AG10803 (cell line): ENCODE measurements at regions not wholly inside any gene's neighbourhood (a gene's known extent, or its start where the extent isn't known, plus 50 kb on each side); places are given as distances from the start of the nearest gene placed in this dataset.

Source experiments
- DNase-seq: peaks from one replicate; pipeline ENCODE4 v3.0.0; 2010; ENCODE audit warnings: low read depth
- H3K4me3 ChIP-seq: 2 replicates; pipeline ENCODE4 v1.5.1; 2011; ENCODE audit warnings: mild to moderate bottlenecking, low read length, control low read depth
- TF ChIP-seq, protein P1 (sequence below): conservative IDR thresholded peaks from 2 replicates; pipeline ENCODE4 v1.5.1; 2011; ENCODE audit warnings: mild to moderate bottlenecking, low read length, control low read depth, inconsistent platforms

DNA sequence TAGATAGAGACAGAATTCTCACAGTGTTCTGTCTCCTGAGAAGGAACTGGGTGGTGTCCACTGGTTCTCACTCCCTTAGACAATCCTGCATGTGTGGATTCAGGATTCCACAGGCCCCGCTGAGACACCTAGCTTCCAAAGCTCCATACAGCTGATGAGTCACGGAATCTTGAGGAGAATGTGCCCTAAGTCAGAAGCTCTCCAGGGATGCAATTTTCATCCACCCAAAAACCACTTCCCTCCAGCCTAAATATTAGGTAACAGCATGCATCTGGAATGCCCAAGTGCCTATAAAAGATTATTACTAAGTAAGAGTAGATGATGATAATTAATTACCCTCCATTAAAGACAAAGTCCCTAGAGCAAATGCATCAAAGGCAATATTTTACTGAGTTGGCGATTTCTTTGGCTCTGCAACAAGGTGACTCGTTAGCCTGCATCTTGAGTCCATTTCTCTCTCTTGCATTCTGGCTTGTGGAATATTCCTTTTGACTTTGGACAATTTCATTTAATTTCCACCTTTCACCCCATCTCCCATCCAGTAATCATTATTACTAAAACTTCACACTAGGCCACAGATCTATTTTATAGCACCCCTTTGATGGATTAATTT is 475.1 kb downstream of the TNS1 start:
- TF ChIP-seq, protein P1, sequence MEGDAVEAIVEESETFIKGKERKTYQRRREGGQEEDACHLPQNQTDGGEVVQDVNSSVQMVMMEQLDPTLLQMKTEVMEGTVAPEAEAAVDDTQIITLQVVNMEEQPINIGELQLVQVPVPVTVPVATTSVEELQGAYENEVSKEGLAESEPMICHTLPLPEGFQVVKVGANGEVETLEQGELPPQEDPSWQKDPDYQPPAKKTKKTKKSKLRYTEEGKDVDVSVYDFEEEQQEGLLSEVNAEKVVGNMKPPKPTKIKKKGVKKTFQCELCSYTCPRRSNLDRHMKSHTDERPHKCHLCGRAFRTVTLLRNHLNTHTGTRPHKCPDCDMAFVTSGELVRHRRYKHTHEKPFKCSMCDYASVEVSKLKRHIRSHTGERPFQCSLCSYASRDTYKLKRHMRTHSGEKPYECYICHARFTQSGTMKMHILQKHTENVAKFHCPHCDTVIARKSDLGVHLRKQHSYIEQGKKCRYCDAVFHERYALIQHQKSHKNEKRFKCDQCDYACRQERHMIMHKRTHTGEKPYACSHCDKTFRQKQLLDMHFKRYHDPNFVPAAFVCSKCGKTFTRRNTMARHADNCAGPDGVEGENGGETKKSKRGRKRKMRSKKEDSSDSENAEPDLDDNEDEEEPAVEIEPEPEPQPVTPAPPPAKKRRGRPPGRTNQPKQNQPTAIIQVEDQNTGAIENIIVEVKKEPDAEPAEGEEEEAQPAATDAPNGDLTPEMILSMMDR, result peak; percentile 35
- H3K4me3 ChIP-seq, result no peak overlapping the region
- DNase-seq, result peak; percentile 91

DNA sequence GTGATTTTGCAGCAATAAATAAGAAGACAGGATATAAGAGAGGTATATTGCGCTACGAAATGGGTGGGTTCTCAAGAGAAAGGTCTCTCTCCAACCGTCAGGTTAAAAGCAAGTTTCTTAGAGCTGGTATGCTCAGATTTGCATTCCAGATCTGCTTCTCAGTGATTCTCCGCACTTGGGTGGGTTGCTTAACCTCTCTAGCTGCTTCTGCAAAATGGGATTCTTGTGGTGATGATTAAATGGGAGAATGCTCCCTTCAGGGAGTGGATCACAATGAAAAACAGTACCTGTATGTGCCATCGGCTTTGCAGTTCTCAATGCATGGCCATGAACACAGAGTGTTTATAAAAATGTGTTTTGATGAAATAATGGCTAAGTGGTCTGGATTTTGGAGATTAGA is 477.7 kb downstream of the TNS1 start:
- TF ChIP-seq, protein P1, result no peak
- no peak overlapping the region for H3K4me3 ChIP-seq
- DNase-seq, result no peak

DNA sequence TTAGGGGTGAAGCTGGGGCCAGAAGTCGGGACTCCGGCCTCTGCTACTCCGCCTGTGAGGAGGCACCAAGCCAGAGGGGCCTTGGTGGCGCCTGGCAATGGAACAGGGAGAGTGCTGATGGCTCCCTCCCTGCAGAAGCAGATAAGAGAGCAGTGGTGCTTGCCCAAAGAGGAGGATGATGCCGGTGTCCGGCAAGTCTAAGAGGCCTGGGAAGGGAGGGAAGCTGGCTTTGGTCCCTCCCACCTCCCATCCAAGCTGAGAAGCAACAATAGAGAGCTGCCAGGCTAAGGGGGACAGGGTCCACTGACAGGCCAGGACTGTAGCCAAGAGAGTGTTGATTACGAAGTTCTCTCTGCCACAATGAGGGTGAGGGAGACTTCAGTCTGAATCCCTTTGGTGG is 479.5 kb downstream of the TNS1 start:
- no peak for DNase-seq
- no peak overlapping the region for H3K4me3 ChIP-seq
- TF ChIP-seq, protein P1, result no peak

DNA sequence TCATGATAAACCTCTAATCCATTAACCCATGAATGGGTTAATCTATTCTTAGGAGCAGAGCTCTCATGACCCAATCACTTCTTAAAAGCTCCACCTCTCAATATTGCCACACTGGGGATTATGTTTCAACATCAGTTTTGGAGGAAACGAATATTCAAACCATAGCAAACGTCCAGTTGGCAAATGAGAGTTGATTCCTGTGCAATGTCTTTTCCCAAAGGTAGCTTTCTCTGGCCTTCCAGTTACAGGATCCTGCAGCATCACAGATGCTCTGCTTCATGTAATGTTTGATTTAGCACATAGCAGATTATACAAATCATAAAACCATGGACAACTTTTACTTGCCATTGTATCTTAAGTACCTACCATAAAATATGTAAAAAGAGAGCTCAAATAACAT is 481.0 kb downstream of the TNS1 start:
- TF ChIP-seq, protein P1, result no peak
- no peak overlapping the region for H3K4me3 ChIP-seq
- DNase-seq, result peak; percentile 63

DNA sequence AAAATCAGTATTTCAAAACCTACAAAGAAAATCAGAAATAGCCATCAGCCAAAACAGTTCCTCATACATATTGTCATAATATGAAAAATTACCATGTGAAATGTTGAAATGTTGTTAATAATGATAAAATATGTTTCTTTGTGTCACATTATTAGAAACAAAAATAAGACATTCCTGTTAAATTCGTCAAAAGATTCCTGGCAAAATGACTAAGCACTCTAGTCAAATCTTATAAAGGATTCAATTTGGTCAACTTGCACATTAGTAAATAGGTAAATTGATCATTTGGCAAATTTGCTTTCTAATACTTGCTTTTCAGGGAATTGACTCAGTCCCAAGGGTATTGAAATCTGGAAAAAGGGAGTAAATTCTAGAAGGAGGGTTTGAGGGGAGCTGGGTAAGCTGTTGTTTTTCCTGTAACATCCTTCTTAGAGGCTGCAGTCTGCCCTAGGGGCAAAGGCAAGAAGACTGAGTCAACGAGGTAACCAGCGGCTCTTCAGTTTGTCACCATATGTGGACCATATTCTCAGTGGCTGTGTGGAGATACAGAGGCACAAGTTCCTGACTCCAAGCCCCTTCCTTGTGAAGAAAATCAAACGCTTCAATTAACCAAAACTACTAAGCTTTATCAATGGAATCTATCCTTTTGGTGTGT is 482.3 kb downstream of the TNS1 start:
- DNase-seq, result peak; percentile 39
- H3K4me3 ChIP-seq, result no peak overlapping the region
- TF ChIP-seq, protein P1, result no peak

DNA sequence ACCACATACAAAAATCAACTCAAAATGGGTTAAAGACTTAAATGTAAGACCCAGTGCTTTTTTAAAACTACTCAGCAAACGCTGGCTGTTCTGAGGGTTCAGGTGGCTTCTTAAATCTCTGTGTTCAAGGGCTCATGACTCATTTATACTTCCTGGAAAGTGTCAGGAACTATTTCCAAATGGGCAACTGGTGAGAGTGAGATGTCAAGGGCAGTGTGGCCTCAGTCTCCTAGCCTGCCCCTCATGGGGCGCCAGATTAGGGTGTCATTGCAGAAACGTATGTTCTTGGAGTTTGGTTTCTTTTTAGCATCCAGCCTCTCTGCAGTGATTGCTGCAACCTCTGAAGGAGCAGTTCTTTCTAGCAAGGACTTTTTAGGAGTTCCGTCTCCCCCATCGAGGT is 485.4 kb downstream of the TNS1 start:
- TF ChIP-seq, protein P1, result no peak
- DNase-seq, result no peak

DNA sequence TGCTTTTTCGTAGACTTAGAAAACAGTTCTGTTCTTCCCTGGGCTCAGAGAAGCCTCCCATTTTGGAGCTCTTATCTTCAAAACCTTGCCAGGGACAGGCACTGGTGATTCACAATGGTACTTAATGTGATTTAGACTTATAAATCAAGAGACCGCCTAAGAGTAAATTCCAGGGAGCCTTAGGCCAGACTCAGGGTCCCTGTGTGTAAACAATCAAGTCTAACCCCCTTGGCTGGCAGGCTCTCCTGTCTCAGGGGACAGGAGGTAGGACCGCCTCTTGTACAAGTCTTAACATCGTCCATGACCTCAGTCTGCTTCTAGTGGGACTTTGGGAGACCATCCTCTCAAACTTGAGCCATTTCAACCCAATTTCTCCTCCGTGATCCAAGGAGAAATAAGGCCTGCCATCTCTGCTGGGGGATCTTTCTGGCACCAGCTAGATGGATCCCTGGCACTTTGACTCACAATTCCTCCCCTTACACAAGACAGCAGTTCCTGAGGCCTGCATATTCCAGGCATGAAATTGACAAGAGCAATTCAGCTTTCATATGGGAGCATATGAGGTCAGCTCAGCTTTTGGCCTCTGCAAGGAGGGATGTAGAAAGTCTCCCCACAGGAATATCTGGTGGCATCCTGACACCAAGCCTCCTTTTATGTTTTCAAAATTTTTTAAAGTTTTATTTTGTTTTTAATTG is 487.0 kb downstream of the TNS1 start:
- TF ChIP-seq, protein P1, result no peak
- no peak overlapping the region for H3K4me3 ChIP-seq
- DNase-seq, result peak; percentile 26

More for the DNA sequence above, 485.4 kb downstream of the TNS1 start:
- H3K4me3 ChIP-seq, result no peak overlapping the region
